SK-N-MC (cell line): ENCODE measurements at regions not wholly inside any gene's neighbourhood (a gene's known extent, or its start where the extent isn't known, plus 50 kb on each side); places are given as distances from the start of the nearest gene placed in this dataset.

Experiments used
- DNase-seq: peaks from one replicate; pipeline ENCODE4 v3.0.0-alpha.2; 2011; ENCODE audit warnings: low read depth, low spot score
- H3K27ac ChIP-seq: fragments of 200-600 bp; sonication (generic); 2 replicates; pipeline ENCODE4 v1.5.1; 2016; ENCODE audit warnings: mixed run types
- H3K36me3 ChIP-seq: fragments of 200-600 bp; sonication (generic); 2 replicates; pipeline ENCODE4 v1.6.1; 2017; ENCODE audit warnings: antibody characterized with exemption, low read length, mixed read lengths; ENCODE audit not compliant: insufficient read depth
- H3K4me3 ChIP-seq: fragments of 200-600 bp; sonication (generic); 2 replicates; pipeline ENCODE4 v1.5.1; 2016
- H3K9ac ChIP-seq: fragments of 200-600 bp; sonication (generic); 2 replicates; pipeline ENCODE4 v1.8.0; 2017; ENCODE audit warnings: mixed run types, mixed read lengths; ENCODE audit not compliant: insufficient read length
- H3K9me3 ChIP-seq: fragments of 200-600 bp; sonication (generic); 2 replicates; pipeline ENCODE4 v1.6.1; 2017; ENCODE audit warnings: low read depth, mild to moderate bottlenecking, antibody characterized with exemption, low read length, moderate library complexity, mixed read lengths
- EZH2 ChIP-seq: fragments of 200-600 bp; sonication (generic); IDR thresholded peaks from one replicate; pipeline ENCODE4 v1.6.1; 2017; ENCODE audit warnings: antibody characterized with exemption
- FOXP2 ChIP-seq: optimal IDR thresholded peaks from 2 replicates; pipeline ENCODE3; 2011; ENCODE audit warnings: mild to moderate bottlenecking, moderate library complexity; ENCODE audit not compliant: insufficient read depth; ENCODE audit errors: extremely low read length, control extremely low read depth
- POLR2AphosphoS5 ChIP-seq: IDR thresholded peaks from 2 replicates; pipeline ENCODE4 v1.6.1; 2012; ENCODE audit warnings: mild to moderate bottlenecking, low read depth, low read length, borderline replicate concordance

DNA sequence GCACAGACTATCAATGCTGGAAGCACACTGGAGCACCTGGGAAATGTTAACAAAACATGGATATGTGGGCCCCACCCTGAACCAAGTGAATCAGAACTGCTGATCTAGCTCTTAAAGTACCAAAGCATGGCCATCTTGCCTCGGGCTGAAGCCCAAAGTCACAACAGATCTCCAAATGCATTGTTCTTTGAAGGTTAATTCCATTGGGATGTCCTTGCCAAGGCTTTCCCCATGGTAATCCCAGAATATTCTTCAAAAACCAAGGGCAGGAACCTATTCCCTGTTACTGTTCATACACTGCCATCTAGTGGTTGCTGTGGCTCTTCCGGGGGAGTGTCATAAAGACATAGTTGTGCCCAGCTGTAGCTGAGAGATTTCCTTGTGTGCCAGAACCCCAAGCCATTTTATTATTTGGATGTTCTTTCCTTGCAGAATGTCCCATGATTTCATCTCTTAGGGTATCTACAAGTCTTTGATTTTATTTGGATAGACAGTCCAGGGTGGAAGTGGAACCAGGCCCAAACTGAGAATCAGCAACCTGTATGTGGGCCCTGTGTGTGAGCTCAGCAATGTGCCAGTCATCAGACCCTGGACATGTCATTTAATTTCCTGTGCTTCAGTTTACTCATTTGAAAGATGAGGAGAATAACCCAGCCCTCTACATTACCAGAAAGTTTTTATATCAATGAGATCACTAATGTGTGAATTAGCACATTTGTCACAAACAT, 290.0 kb downstream of the ACTL7B start:
- no peak overlapping the region for H3K27ac ChIP-seq
- no peak overlapping the region for H3K9ac ChIP-seq
- no peak overlapping the region for H3K4me3 ChIP-seq
- H3K9me3 ChIP-seq = no peaks in the 10 kb centered on the region
- TF ChIP-seq FOXP2 (no peak), POLR2AphosphoS5 (no peak)
- peak; percentile 40 for DNase-seq
- H3K36me3 ChIP-seq = no peaks in the 10 kb centered on the region

DNA sequence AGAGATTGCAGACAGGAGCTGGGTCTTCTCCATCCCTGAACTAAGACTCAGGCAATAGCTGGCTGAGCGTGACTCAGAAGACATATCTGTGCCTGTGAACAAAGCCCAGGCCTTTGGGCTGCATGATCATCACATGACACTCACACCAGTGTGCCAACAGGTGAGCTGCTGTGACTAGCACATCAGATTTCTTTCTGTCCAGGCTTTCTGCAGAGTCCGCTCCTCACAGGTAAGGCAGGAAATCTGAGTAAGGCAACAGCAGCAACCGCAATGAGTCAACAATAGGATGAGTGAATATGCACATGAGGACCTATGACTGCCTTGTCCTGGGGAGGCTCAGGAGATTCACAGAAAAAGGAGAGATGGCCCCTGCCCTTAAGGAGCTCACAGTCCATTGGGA, 293.6 kb downstream of the ACTL7B start:
- TF ChIP-seq POLR2AphosphoS5 = no peak
- TF ChIP-seq EZH2 = no peak
- TF ChIP-seq FOXP2 = no peak
- H3K27ac ChIP-seq = no peak overlapping the region
- no peak overlapping the region for H3K4me3 ChIP-seq
- H3K36me3 ChIP-seq = no peaks in the 10 kb centered on the region
- H3K9me3 ChIP-seq = no peaks in the 10 kb centered on the region
- no peak for DNase-seq
- H3K9ac ChIP-seq = no peak overlapping the region

DNA sequence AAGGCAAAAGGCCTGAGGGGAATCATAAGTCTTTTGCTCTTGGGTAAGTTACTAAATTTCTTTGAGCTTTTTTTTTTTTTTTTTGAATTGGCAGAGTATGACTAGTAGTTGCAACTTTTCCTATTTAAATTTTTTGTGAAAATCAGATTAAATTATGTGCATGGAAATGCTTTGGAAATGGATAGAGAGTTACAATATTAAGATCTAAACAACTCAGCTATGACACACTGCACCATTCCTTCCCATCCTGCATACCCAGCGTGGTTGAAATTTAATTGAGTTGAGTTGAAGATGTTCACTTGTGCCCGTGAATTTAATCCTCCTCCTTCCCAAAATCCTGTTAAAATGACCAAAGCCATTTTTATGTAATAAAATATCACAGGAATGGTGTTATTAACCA, 296.4 kb downstream of the ACTL7B start:
- TF ChIP-seq POLR2AphosphoS5 (no peak), EZH2 (no peak), FOXP2 (no peak)
- DNase-seq = no peak
- Histone ChIP-seq H3K9me3 (no peaks in the 10 kb centered on the region), H3K36me3 (no peaks in the 10 kb centered on the region), H3K9ac (no peak overlapping the region), H3K4me3 (no peak overlapping the region), H3K27ac (no peak overlapping the region)

DNA sequence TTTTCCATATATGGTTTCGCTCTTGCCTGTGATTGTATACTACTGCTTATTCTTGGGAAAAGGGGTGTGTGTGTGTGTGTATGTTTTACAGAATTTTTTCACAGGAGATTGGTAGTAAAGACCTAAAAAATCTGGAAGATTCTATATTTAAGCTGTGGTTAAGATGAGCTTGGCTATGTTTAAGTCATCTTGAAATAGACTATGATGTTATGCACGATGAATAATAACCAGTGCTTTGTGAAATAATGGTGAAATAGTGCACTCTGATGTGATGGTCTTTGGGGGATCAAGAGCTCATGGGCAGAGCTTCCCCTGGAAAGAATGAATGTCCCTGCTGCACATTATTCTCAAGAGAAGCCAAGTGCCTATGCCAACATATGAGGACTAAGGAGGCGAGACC, 301.0 kb downstream of the ACTL7B start:
- Histone ChIP-seq H3K9ac (no peak overlapping the region), H3K36me3 (no peaks in the 10 kb centered on the region), H3K9me3 (no peaks in the 10 kb centered on the region), H3K4me3 (no peak overlapping the region), H3K27ac (no peak overlapping the region)
- TF ChIP-seq POLR2AphosphoS5 = no peak
- TF ChIP-seq FOXP2 = no peak
- no peak for TF ChIP-seq EZH2
- no peak for DNase-seq

DNA sequence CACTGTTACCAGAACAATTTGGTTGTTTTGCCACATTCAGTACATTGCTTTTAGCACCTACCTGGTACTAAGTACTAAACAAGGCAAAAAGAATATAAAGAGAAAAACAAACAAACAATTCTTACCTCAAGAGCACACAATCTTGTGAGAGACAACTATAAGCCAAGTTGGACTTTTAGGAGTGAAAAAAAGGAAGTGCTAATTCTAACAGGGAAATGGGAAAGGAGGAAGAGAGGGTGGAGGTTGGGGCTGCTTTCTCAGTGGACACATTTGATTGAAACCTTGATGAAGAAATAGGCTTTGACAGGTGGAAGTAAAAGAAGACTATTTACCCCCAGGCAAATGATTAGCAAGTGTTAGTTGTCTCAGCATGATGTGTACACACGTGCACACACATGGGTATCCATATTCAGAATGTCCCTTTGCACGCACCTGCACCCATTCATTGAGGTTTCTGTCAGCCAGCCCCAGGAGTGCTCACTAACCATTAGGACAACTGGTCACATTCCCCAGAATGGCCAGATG, 302.6 kb downstream of the ACTL7B start:
- Histone ChIP-seq H3K9ac (no peak overlapping the region), H3K4me3 (no peak overlapping the region), H3K27ac (no peak overlapping the region), H3K36me3 (no peaks in the 10 kb centered on the region), H3K9me3 (no peaks in the 10 kb centered on the region)
- no peak for DNase-seq
- TF ChIP-seq POLR2AphosphoS5 (no peak), EZH2 (no peak), FOXP2 (no peak)

DNA sequence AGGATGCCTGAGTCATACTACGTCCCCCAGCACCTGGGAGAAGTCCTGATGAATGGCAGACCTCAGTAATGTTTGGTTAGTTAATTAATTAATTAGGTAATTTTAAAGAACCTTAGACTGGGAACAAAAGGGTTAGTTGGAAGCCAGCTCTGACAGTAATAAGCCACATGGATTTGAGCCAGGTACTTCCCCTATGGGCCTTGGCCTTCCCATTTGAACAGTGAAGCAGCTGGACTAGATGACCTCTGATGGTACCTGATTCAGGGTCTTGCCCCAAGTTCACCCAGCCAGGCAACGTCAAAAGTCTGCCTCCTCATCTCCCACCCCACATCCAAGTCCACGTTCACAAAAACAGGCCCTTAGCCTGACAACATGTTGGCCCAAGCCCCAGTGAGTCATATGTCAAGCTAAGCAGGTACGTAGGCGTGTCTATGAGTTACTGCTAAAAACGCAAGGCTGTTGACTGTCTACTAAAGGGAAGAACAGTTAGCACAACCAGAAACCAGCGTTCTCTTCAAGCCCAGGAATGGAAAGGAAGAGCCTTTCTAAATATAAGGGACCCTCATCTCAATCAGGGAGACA, 303.2 kb downstream of the ACTL7B start:
- H3K9me3 ChIP-seq = no peaks in the 10 kb centered on the region
- no peak overlapping the region for H3K4me3 ChIP-seq
- no peaks in the 10 kb centered on the region for H3K36me3 ChIP-seq
- DNase-seq = no peak
- no peak overlapping the region for H3K9ac ChIP-seq
- no peak for TF ChIP-seq FOXP2
- TF ChIP-seq EZH2 = no peak
- TF ChIP-seq POLR2AphosphoS5 = no peak
- H3K27ac ChIP-seq = no peak overlapping the region

DNA sequence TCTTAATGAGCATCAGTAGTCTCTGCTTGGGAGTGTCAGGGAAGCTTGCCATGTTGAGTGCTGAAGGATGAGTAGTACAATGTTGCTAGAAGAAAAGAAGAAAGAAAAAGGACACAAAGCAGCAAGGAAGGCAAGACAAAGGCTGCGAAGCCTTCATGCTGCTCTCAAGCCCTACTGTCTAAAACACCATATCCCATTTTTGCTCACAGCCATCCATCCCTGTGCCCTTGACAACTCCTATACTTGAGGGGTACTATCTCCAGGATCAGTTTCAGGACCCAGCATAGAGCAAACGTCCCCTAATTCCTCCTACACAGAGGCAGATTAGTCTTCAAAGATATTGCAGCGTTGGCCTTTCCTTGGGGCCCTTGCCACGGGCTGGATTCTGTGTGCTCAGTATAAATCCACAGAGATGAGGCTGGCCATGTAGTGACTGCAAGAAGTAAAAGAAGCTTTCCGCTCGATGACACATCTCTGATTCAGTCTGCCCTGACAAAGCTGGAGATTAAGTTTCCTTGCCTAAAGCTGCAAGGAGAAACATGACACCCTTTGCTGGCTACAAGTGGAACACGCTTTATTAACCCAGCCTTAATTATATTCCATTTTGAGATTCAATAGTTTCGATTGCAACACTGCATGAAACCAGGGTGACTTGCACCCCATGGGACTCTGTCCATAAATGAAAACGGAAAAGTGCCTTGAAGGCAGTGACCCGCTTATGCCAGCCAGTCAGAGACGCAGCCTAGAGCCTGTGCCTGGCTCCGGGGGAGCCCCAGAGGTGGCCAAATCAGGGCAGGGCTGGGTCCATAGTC, 304.6 kb downstream of the ACTL7B start:
- Histone ChIP-seq H3K9me3 (no peaks in the 10 kb centered on the region), H3K9ac (no peak overlapping the region), H3K27ac (no peak overlapping the region), H3K4me3 (no peak overlapping the region), H3K36me3 (no peaks in the 10 kb centered on the region)
- no peak for TF ChIP-seq POLR2AphosphoS5
- no peak for TF ChIP-seq FOXP2
- no peak for TF ChIP-seq EZH2
- DNase-seq = no peak

DNA sequence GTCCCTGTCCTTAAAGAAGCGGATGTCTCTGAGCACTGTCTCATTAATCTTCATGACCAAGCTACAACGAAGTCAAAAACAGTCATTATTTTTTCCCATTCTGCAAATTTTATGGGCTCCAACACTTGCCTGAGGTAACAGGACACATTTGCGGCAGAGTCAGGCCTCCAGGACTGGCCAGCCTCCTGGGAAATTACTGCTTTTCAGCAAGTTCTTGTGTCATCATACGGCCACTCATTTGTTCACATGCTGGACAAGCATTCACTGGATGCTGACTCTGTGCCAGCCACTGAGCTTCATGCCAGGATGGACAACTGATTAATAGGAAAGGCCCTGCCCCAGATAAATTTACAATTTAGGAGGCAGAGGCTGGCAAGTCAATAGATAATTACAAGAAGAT, 305.7 kb downstream of the ACTL7B start:
- no peaks in the 10 kb centered on the region for H3K9me3 ChIP-seq
- DNase-seq = no peak
- H3K4me3 ChIP-seq = no peak overlapping the region
- TF ChIP-seq POLR2AphosphoS5 = no peak
- TF ChIP-seq EZH2 = no peak
- no peak for TF ChIP-seq FOXP2
- no peaks in the 10 kb centered on the region for H3K36me3 ChIP-seq
- H3K9ac ChIP-seq = no peak overlapping the region
- H3K27ac ChIP-seq = no peak overlapping the region
